HEK293 (cell line): ENCODE measurements at regions not wholly inside any gene's neighbourhood (a gene's known extent, or its start where the extent isn't known, plus 50 kb on each side); places are given as distances from the start of the nearest gene placed in this dataset.

Source experiments
- CTCF ChIP-seq: fragments of 450-650 bp; formaldehyde crosslinking; IDR thresholded peaks from 2 replicates; pipeline ENCODE4 v1.5.1; 2016; ENCODE audit warnings: missing biosample characterization, missing genetic modification characterization
- PRDM1 ChIP-seq: fragments of 450-650 bp; formaldehyde crosslinking; IDR thresholded peaks from 2 replicates; pipeline ENCODE4; 2016; ENCODE audit warnings: missing biosample characterization, missing genetic modification characterization
- WT1 ChIP-seq: fragments of 450-650 bp; formaldehyde crosslinking; IDR thresholded peaks from 2 replicates; pipeline ENCODE4 v1.5.1; 2016; ENCODE audit warnings: missing biosample characterization, missing genetic modification characterization
- ZSCAN16 ChIP-seq: fragments of 450-650 bp; formaldehyde crosslinking; IDR thresholded peaks from 2 replicates; pipeline ENCODE4 v1.5.1; 2016; ENCODE audit warnings: missing biosample characterization, missing genetic modification characterization
- TF ChIP-seq, protein P1 (sequence below): fragments of 450-650 bp; formaldehyde crosslinking; IDR thresholded peaks from 2 replicates; pipeline ENCODE4 v1.5.1; 2016; ENCODE audit warnings: missing biosample characterization, missing genetic modification characterization

DNA sequence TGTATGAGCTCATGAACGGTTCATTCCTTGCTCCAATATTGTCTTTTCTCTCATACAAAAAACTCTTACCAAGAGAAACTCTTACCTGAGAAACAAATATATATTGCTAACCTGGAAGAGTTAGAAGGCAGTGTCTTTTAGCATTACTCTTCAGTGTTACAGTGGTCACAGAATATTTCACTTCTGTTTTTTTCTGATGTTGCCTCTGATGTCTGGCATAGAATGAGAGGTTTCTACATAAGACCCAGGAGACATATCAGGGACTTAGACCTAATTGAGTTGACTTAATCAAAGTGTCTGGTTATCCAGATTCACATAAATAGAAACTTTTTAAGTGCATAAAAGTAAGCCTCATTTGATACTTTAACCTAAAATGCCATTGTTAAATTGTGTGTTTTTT is 923.8 kb downstream of the TTLL7 start:
- TF ChIP-seq, protein P1, sequence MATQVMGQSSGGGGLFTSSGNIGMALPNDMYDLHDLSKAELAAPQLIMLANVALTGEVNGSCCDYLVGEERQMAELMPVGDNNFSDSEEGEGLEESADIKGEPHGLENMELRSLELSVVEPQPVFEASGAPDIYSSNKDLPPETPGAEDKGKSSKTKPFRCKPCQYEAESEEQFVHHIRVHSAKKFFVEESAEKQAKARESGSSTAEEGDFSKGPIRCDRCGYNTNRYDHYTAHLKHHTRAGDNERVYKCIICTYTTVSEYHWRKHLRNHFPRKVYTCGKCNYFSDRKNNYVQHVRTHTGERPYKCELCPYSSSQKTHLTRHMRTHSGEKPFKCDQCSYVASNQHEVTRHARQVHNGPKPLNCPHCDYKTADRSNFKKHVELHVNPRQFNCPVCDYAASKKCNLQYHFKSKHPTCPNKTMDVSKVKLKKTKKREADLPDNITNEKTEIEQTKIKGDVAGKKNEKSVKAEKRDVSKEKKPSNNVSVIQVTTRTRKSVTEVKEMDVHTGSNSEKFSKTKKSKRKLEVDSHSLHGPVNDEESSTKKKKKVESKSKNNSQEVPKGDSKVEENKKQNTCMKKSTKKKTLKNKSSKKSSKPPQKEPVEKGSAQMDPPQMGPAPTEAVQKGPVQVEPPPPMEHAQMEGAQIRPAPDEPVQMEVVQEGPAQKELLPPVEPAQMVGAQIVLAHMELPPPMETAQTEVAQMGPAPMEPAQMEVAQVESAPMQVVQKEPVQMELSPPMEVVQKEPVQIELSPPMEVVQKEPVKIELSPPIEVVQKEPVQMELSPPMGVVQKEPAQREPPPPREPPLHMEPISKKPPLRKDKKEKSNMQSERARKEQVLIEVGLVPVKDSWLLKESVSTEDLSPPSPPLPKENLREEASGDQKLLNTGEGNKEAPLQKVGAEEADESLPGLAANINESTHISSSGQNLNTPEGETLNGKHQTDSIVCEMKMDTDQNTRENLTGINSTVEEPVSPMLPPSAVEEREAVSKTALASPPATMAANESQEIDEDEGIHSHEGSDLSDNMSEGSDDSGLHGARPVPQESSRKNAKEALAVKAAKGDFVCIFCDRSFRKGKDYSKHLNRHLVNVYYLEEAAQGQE (tag by site-specific recombination), result no peak
- TF ChIP-seq CTCF (tag by site-specific recombination), result no peak
- no peak for TF ChIP-seq ZSCAN16
- TF ChIP-seq PRDM1, result no peak
- TF ChIP-seq WT1 (tag by site-specific recombination), result no peak
